ENCODE measurements at regions not wholly inside any gene's neighbourhood (a gene's known extent, or its start where the extent isn't known, plus 50 kb on each side); places are given as distances from the start of the nearest gene placed in this dataset.

GRCh38 chr2:59920961-59921360 lies 632.5 kb downstream of the BCL11A start:
- Histone ChIP-seq H3K36me3 (ENCODE audit: control insufficient read depth, insufficient read depth, low read length) (no peaks in the 10 kb centered on the region), H3K79me1 (ENCODE audit: low read length) (no peaks in the 10 kb centered on the region), H4K8ac (ENCODE audit: low read depth, low read length) (no peak overlapping the region), H3K9ac (ENCODE audit: low read length) (no peak overlapping the region), H2BK15ac (replicated peaks; ENCODE audit: low read depth) (no peak overlapping the region), H3K4me1 (ENCODE audit: control insufficient read depth, low read depth, low read length) (peaks cover 14% of the 10 kb centered on the region), H3K4me3 (ENCODE audit: low read length) (no peak overlapping the region), H2BK120ac (ENCODE audit: low read depth, low read length) (no peak overlapping the region), H3K4ac (ENCODE audit: low read depth, low read length) (no peak overlapping the region), H3K27ac (ENCODE audit: low read depth, low read length) (no peak overlapping the region), H3K27me3 (ENCODE audit: insufficient read depth, low read length, poor library complexity) (no peaks in the 10 kb centered on the region), H2BK5ac (ENCODE audit: low read length) (no peak overlapping the region), H3K18ac (ENCODE audit: low read length) (no peak overlapping the region), H3K79me2 (ENCODE audit: control insufficient read depth, insufficient read depth, low read length) (no peaks in the 10 kb centered on the region), H4K5ac (ENCODE audit: low read length) (no peak overlapping the region), H3K23ac (ENCODE audit: low read length) (no peak overlapping the region), H3K4me2 (ENCODE audit: low read length) (no peak overlapping the region), H3K56ac (ENCODE audit: low read length) (no peak overlapping the region), H2AK5ac (ENCODE audit: low read length) (no peak overlapping the region)
- no CpG with 5 or more reads among the region's 4 CpGs for WGBS (ENCODE audit: extremely low coverage, insufficient coverage, low lambda C conversion rate)
- peak; percentile 84 for DNase-seq

- H3K27me3 ChIP-seq (ENCODE audit: insufficient read depth, low read length, poor library complexity) = no peaks in the 10 kb centered on the region
- H2AK5ac ChIP-seq (ENCODE audit: low read length) = peak overlapping the region; percentile 59
- peak overlapping the region; percentile 74 for H2BK15ac ChIP-seq (replicated peaks; ENCODE audit: low read depth)
- H2BK5ac ChIP-seq (ENCODE audit: low read length) = peak overlapping the region; percentile 91
- peak overlapping the region; percentile 4 for H3K27ac ChIP-seq (ENCODE audit: low read depth, low read length)
- no CpG with 5 or more reads among the region's 4 CpGs for WGBS (ENCODE audit: extremely low coverage, insufficient coverage, low lambda C conversion rate)
- H4K8ac ChIP-seq (ENCODE audit: low read depth, low read length) = no peak overlapping the region
- no peak for DNase-seq
- H3K4me2 ChIP-seq (ENCODE audit: low read length) = no peak overlapping the region
- H3K79me2 ChIP-seq (ENCODE audit: control insufficient read depth, insufficient read depth, low read length) = no peaks in the 10 kb centered on the region
- H3K36me3 ChIP-seq (ENCODE audit: control insufficient read depth, insufficient read depth, low read length) = no peaks in the 10 kb centered on the region
- peak overlapping the region; percentile 50 for H3K56ac ChIP-seq (ENCODE audit: low read length)
- no peak overlapping the region for H4K5ac ChIP-seq (ENCODE audit: low read length)
- H2BK120ac ChIP-seq (ENCODE audit: low read depth, low read length) = no peak overlapping the region
- no peaks in the 10 kb centered on the region for H3K79me1 ChIP-seq (ENCODE audit: low read length)
- no peak overlapping the region for H3K4me3 ChIP-seq (ENCODE audit: low read length)
- no peak overlapping the region for H3K23ac ChIP-seq (ENCODE audit: low read length)
- H3K18ac ChIP-seq (ENCODE audit: low read length) = peak overlapping the region; percentile 53
- H3K4ac ChIP-seq (ENCODE audit: low read depth, low read length) = peak overlapping the region; percentile 59
- H3K9ac ChIP-seq (ENCODE audit: low read length) = no peak overlapping the region
- peaks cover 14% of the 10 kb centered on the region for H3K4me1 ChIP-seq (ENCODE audit: control insufficient read depth, low read depth, low read length)
Measured at GRCh38 chr2:59920307-59920706, 633.1 kb downstream of the BCL11A start.

GRCh38 chr2:59919579-59919978 lies 633.9 kb downstream of the BCL11A start:
- H3K56ac ChIP-seq (ENCODE audit: low read length) = no peak overlapping the region
- no peak overlapping the region for H2BK15ac ChIP-seq (replicated peaks; ENCODE audit: low read depth)
- no peaks in the 10 kb centered on the region for H3K27me3 ChIP-seq (ENCODE audit: insufficient read depth, low read length, poor library complexity)
- H3K4me3 ChIP-seq (ENCODE audit: low read length) = no peak overlapping the region
- no peaks in the 10 kb centered on the region for H3K79me2 ChIP-seq (ENCODE audit: control insufficient read depth, insufficient read depth, low read length)
- no peak overlapping the region for H4K8ac ChIP-seq (ENCODE audit: low read depth, low read length)
- H3K4me2 ChIP-seq (ENCODE audit: low read length) = no peak overlapping the region
- H2BK5ac ChIP-seq (ENCODE audit: low read length) = no peak overlapping the region
- H4K5ac ChIP-seq (ENCODE audit: low read length) = no peak overlapping the region
- no peak overlapping the region for H3K18ac ChIP-seq (ENCODE audit: low read length)
- H2BK120ac ChIP-seq (ENCODE audit: low read depth, low read length) = no peak overlapping the region
- H3K9ac ChIP-seq (ENCODE audit: low read length) = no peak overlapping the region
- no CpG with 5 or more reads among the region's 1 CpG for WGBS (ENCODE audit: extremely low coverage, insufficient coverage, low lambda C conversion rate)
- H3K23ac ChIP-seq (ENCODE audit: low read length) = no peak overlapping the region
- H3K79me1 ChIP-seq (ENCODE audit: low read length) = no peaks in the 10 kb centered on the region
- peak; percentile 78 for DNase-seq
- H3K4me1 ChIP-seq (ENCODE audit: control insufficient read depth, low read depth, low read length) = peaks cover 14% of the 10 kb centered on the region
- H3K36me3 ChIP-seq (ENCODE audit: control insufficient read depth, insufficient read depth, low read length) = no peaks in the 10 kb centered on the region
- H3K27ac ChIP-seq (ENCODE audit: low read depth, low read length) = no peak overlapping the region
- no peak overlapping the region for H2AK5ac ChIP-seq (ENCODE audit: low read length)
- H3K4ac ChIP-seq (ENCODE audit: low read depth, low read length) = no peak overlapping the region

- no peaks in the 10 kb centered on the region for H3K36me3 ChIP-seq (ENCODE audit: control insufficient read depth, insufficient read depth, low read length)
- H3K27me3 ChIP-seq (ENCODE audit: insufficient read depth, low read length, poor library complexity) = no peaks in the 10 kb centered on the region
- H3K4ac ChIP-seq (ENCODE audit: low read depth, low read length) = no peak overlapping the region
- no peaks in the 10 kb centered on the region for H3K79me2 ChIP-seq (ENCODE audit: control insufficient read depth, insufficient read depth, low read length)
- no peak overlapping the region for H4K8ac ChIP-seq (ENCODE audit: low read depth, low read length)
- no peak overlapping the region for H2BK15ac ChIP-seq (replicated peaks; ENCODE audit: low read depth)
- H2BK120ac ChIP-seq (ENCODE audit: low read depth, low read length) = no peak overlapping the region
- no peak for DNase-seq
- no peak overlapping the region for H3K56ac ChIP-seq (ENCODE audit: low read length)
- peaks cover 2% of the 10 kb centered on the region for H3K4me1 ChIP-seq (ENCODE audit: control insufficient read depth, low read depth, low read length)
- no peaks in the 10 kb centered on the region for H3K79me1 ChIP-seq (ENCODE audit: low read length)
- no peak overlapping the region for H3K9ac ChIP-seq (ENCODE audit: low read length)
- H3K4me2 ChIP-seq (ENCODE audit: low read length) = no peak overlapping the region
- H3K23ac ChIP-seq (ENCODE audit: low read length) = no peak overlapping the region
- no peak overlapping the region for H3K27ac ChIP-seq (ENCODE audit: low read depth, low read length)
- no peak overlapping the region for H2BK5ac ChIP-seq (ENCODE audit: low read length)
- no peak overlapping the region for H3K18ac ChIP-seq (ENCODE audit: low read length)
- H4K5ac ChIP-seq (ENCODE audit: low read length) = no peak overlapping the region
- no peak overlapping the region for H3K4me3 ChIP-seq (ENCODE audit: low read length)
- no CpG with 5 or more reads among the region's 1 CpG for WGBS (ENCODE audit: extremely low coverage, insufficient coverage, low lambda C conversion rate)
- H2AK5ac ChIP-seq (ENCODE audit: low read length) = no peak overlapping the region
Measured at GRCh38 chr2:59912042-59912441, 641.4 kb downstream of the BCL11A start.

GRCh38 chr2:59910166-59910565 lies 643.3 kb downstream of the BCL11A start:
- no peak for DNase-seq
- no peak overlapping the region for H3K9ac ChIP-seq (ENCODE audit: low read length)
- no peak overlapping the region for H4K8ac ChIP-seq (ENCODE audit: low read depth, low read length)
- H4K5ac ChIP-seq (ENCODE audit: low read length) = no peak overlapping the region
- H3K79me2 ChIP-seq (ENCODE audit: control insufficient read depth, insufficient read depth, low read length) = no peaks in the 10 kb centered on the region
- H3K79me1 ChIP-seq (ENCODE audit: low read length) = no peaks in the 10 kb centered on the region
- H3K27ac ChIP-seq (ENCODE audit: low read depth, low read length) = no peak overlapping the region
- no peak overlapping the region for H3K4me3 ChIP-seq (ENCODE audit: low read length)
- no peak overlapping the region for H3K4ac ChIP-seq (ENCODE audit: low read depth, low read length)
- no peak overlapping the region for H2BK120ac ChIP-seq (ENCODE audit: low read depth, low read length)
- H2AK5ac ChIP-seq (ENCODE audit: low read length) = no peak overlapping the region
- H3K27me3 ChIP-seq (ENCODE audit: insufficient read depth, low read length, poor library complexity) = no peaks in the 10 kb centered on the region
- H3K4me1 ChIP-seq (ENCODE audit: control insufficient read depth, low read depth, low read length) = peaks cover 2% of the 10 kb centered on the region
- no peak overlapping the region for H3K18ac ChIP-seq (ENCODE audit: low read length)
- no CpG with 5 or more reads among the region's 1 CpG for WGBS (ENCODE audit: extremely low coverage, insufficient coverage, low lambda C conversion rate)
- H3K56ac ChIP-seq (ENCODE audit: low read length) = no peak overlapping the region
- H2BK15ac ChIP-seq (replicated peaks; ENCODE audit: low read depth) = no peak overlapping the region
- no peak overlapping the region for H3K23ac ChIP-seq (ENCODE audit: low read length)
- H3K4me2 ChIP-seq (ENCODE audit: low read length) = no peak overlapping the region
- no peak overlapping the region for H2BK5ac ChIP-seq (ENCODE audit: low read length)
- H3K36me3 ChIP-seq (ENCODE audit: control insufficient read depth, insufficient read depth, low read length) = no peaks in the 10 kb centered on the region

- Histone ChIP-seq H3K4me3 (ENCODE audit: low read length) (no peak overlapping the region), H2BK120ac (ENCODE audit: low read depth, low read length) (no peak overlapping the region), H3K4me2 (ENCODE audit: low read length) (no peak overlapping the region), H3K18ac (ENCODE audit: low read length) (no peak overlapping the region), H3K79me2 (ENCODE audit: control insufficient read depth, insufficient read depth, low read length) (no peaks in the 10 kb centered on the region), H4K5ac (ENCODE audit: low read length) (no peak overlapping the region), H3K56ac (ENCODE audit: low read length) (no peak overlapping the region), H3K27me3 (ENCODE audit: insufficient read depth, low read length, poor library complexity) (no peaks in the 10 kb centered on the region), H3K27ac (ENCODE audit: low read depth, low read length) (no peak overlapping the region), H4K8ac (ENCODE audit: low read depth, low read length) (no peak overlapping the region), H2AK5ac (ENCODE audit: low read length) (no peak overlapping the region), H3K23ac (ENCODE audit: low read length) (no peak overlapping the region), H3K4ac (ENCODE audit: low read depth, low read length) (no peak overlapping the region), H3K9ac (ENCODE audit: low read length) (no peak overlapping the region), H3K79me1 (ENCODE audit: low read length) (no peaks in the 10 kb centered on the region), H3K4me1 (ENCODE audit: control insufficient read depth, low read depth, low read length) (peaks cover 2% of the 10 kb centered on the region), H2BK15ac (replicated peaks; ENCODE audit: low read depth) (no peak overlapping the region), H3K36me3 (ENCODE audit: control insufficient read depth, insufficient read depth, low read length) (no peaks in the 10 kb centered on the region), H2BK5ac (ENCODE audit: low read length) (no peak overlapping the region)
- DNase-seq = no peak
- no CpG with 5 or more reads among the region's 3 CpGs for WGBS (ENCODE audit: extremely low coverage, insufficient coverage, low lambda C conversion rate)
Measured at GRCh38 chr2:59909147-59909546, 644.3 kb downstream of the BCL11A start.

Measured in mesendoderm (in vitro differentiated cells).